ENCODE measurements at regions not wholly inside any gene's neighbourhood (a gene's known extent, or its start where the extent isn't known, plus 50 kb on each side); places are given as distances from the start of the nearest gene placed in this dataset.

DNA sequence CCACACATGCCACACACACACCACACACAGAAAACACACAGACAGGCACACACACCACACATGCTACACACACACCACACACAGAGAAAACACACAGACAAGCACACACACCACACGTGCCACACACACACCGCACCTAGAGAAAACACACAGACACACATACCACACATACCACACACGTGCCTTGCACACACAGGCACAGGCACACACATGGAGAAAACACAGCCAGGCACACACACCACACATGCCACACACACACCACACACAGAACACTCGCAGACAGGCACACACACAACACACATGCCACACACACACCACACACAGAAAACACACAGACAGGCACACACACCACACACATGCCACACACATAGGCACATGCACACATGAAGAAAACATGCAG, 242.1 kb upstream of the MYT1L start:
- TF ChIP-seq, protein P1, sequence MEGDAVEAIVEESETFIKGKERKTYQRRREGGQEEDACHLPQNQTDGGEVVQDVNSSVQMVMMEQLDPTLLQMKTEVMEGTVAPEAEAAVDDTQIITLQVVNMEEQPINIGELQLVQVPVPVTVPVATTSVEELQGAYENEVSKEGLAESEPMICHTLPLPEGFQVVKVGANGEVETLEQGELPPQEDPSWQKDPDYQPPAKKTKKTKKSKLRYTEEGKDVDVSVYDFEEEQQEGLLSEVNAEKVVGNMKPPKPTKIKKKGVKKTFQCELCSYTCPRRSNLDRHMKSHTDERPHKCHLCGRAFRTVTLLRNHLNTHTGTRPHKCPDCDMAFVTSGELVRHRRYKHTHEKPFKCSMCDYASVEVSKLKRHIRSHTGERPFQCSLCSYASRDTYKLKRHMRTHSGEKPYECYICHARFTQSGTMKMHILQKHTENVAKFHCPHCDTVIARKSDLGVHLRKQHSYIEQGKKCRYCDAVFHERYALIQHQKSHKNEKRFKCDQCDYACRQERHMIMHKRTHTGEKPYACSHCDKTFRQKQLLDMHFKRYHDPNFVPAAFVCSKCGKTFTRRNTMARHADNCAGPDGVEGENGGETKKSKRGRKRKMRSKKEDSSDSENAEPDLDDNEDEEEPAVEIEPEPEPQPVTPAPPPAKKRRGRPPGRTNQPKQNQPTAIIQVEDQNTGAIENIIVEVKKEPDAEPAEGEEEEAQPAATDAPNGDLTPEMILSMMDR (IDR thresholded peaks at IDR 0.05 in 4 of 5, conservative IDR thresholded peaks at IDR 0.05 in 1 of 5) = no peak
- no peak for TF ChIP-seq POLR2A (IDR thresholded peaks at IDR 0.05)
- intact Hi-C loops (cut with DNase I; ENCODE audit: low total_unique reads) = no loop called here
- no peaks in the 10 kb centered on the region for H3K36me3 ChIP-seq
- no peaks in the 10 kb centered on the region for H3K9me3 ChIP-seq
- H3K4me1 ChIP-seq = no peaks in the 10 kb centered on the region
- ATAC-seq (no peak), DNase-seq (no peak)
- in situ Hi-C loops (cut with MboI; ENCODE audit: low sequenced_read_pairs in 4 of 4) = no loop called here
- H3K27me3 ChIP-seq = no peaks in the 10 kb centered on the region
- H3K27ac ChIP-seq = no peak overlapping the region
- H3K4me3 ChIP-seq = no peak overlapping the region

DNA sequence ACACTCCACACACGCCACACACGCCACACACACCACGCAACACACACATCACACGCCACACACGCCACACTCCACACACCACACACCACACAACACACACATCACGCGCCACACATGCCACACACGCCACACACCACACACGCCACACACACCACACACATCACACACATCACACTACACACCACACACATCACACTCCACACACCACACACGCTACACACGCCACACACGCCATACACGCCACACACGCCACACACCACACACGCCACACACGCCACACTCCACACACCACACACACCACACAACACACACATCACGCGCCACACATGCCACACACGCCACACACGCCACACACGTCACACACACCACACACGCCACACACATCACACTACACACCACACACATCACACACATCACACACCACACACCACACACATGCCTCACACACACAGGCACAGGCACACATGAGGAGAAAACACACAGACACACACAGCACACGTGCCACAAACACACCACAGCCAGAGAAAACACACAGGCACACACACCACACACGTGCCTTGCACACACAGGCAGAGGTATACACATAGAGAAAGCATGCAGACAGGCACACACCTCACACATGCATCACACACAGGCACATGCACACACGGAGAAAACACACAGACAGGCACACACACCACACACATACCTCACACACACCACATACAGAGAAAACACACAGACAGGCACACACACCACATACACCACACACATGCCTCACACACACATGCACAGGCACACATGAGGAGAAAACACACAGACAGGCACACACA, 241.5 kb upstream of the MYT1L start:
- H3K27ac ChIP-seq = no peak overlapping the region
- H3K27me3 ChIP-seq = no peaks in the 10 kb centered on the region
- no peaks in the 10 kb centered on the region for H3K4me1 ChIP-seq
- intact Hi-C loops (cut with DNase I; ENCODE audit: low total_unique reads) (no loop called here), in situ Hi-C loops (cut with MboI; ENCODE audit: low sequenced_read_pairs in 4 of 4) (no loop called here)
- no peak for TF ChIP-seq POLR2A (IDR thresholded peaks at IDR 0.05)
- TF ChIP-seq, protein P1 (IDR thresholded peaks at IDR 0.05 in 4 of 5, conservative IDR thresholded peaks at IDR 0.05 in 1 of 5) = no peak
- H3K9me3 ChIP-seq = no peaks in the 10 kb centered on the region
- no peak overlapping the region for H3K4me3 ChIP-seq
- H3K36me3 ChIP-seq = no peaks in the 10 kb centered on the region
- DNase-seq (no peak), ATAC-seq (no peak)

DNA sequence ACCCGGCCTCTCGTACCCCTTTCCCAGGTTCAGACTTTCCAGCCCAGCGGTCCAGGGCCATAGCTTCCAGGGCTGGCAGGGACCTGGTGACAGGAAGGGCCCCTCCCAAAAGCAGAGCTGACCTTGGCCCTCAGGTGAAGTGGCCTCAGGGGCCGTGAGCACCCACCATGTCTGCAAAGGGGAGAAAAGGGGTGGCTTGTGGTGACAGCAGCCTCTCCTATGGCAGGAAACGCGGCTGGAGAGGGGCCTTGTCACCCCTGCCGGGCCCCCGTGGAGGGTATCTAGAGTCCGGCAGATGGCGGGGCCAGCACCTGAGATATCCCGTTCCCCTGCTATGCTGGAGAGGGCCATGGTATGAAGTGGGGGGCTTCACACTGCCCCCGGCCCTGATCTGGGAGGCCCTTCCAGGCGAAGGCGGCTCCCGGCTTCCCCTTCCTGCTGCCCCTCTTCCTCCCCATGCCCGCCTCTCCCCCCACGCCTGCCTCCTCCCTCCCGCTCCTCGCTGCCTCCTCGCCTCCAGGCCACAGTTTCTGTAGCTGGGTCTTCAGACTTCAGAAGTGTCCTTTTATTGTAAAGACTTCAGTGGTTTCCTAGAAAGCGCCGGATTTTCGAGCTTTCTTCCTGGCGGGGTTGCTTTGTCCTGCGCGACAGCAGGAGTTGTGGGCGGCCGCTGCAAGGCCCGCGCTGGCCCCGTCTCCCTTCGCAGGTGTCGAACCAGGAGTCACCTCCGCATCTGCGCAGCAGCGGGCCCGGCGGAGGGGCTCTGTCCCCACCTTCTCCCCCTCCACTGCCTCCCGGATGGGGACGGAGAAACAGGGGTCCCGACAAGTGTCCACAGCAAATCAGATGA, 240.5 kb upstream of the MYT1L start:
- H3K4me3 ChIP-seq = no peak overlapping the region
- intact Hi-C loops (cut with DNase I; ENCODE audit: low total_unique reads) = no loop called here
- ATAC-seq (no peak), DNase-seq (no peak)
- H3K9me3 ChIP-seq = no peaks in the 10 kb centered on the region
- no peak overlapping the region for H3K27ac ChIP-seq
- TF ChIP-seq, protein P1 (IDR thresholded peaks at IDR 0.05 in 4 of 5, conservative IDR thresholded peaks at IDR 0.05 in 1 of 5) = no peak
- TF ChIP-seq POLR2A (IDR thresholded peaks at IDR 0.05) = no peak
- no peaks in the 10 kb centered on the region for H3K36me3 ChIP-seq
- no peaks in the 10 kb centered on the region for H3K4me1 ChIP-seq
- in situ Hi-C loops (cut with MboI; ENCODE audit: low sequenced_read_pairs in 4 of 4) = no loop called here
- no peaks in the 10 kb centered on the region for H3K27me3 ChIP-seq

DNA sequence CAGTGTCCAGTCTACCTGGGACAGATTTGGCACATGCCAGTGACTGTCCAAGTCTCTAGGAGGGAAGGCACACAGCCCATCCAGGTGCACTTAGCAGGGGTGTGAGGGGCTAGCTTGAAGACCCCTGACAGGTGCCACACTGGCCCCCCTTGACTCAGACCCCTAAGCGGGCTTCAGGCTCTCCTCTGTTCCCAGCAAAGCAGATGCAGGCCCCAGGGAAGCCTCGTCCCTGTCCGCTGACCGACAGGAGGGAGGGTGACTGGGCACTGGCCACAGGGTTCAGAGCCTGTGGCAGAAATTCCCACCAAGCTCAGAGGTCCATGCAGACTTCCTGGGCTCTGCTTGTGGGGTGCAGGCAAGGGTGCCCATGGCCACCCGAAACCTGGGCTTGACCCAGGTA, 239.8 kb upstream of the MYT1L start:
- H3K27me3 ChIP-seq = no peaks in the 10 kb centered on the region
- DNase-seq (no peak), ATAC-seq (no peak)
- H3K36me3 ChIP-seq = no peaks in the 10 kb centered on the region
- intact Hi-C loops (cut with DNase I; ENCODE audit: low total_unique reads) (no loop called here), in situ Hi-C loops (cut with MboI; ENCODE audit: low sequenced_read_pairs in 4 of 4) (no loop called here)
- H3K4me1 ChIP-seq = no peaks in the 10 kb centered on the region
- no peak overlapping the region for H3K27ac ChIP-seq
- no peaks in the 10 kb centered on the region for H3K9me3 ChIP-seq
- H3K4me3 ChIP-seq = no peak overlapping the region
- TF ChIP-seq, protein P1 (IDR thresholded peaks at IDR 0.05 in 4 of 5, conservative IDR thresholded peaks at IDR 0.05 in 1 of 5) = no peak
- TF ChIP-seq POLR2A (IDR thresholded peaks at IDR 0.05) = no peak

Data from gastrocnemius medialis (tissue), 4 donors.